ENCODE measurements at regions not wholly inside any gene's neighbourhood (a gene's known extent, or its start where the extent isn't known, plus 50 kb on each side); places are given as distances from the start of the nearest gene placed in this dataset.

GRCh38 chr5:66291771-66292170 is 147.7 kb downstream of the SREK1 start:
- no peak for TF ChIP-seq CTCF (IDR thresholded peaks at IDR 0.05)
- TF ChIP-seq POLR2A (IDR thresholded peaks at IDR 0.05), result no peak

Measured in uterus (tissue), 2 donors.